ENCODE measurements at regions not wholly inside any gene's neighbourhood (a gene's known extent, or its start where the extent isn't known, plus 50 kb on each side); places are given as distances from the start of the nearest gene placed in this dataset.

- Histone ChIP-seq H3K4me3 (ENCODE audit: low read depth, low read length) (no peak overlapping the region), H3K27me3 (ENCODE audit: control insufficient read depth, insufficient read depth, low read length) (no peaks in the 10 kb centered on the region), H3K36me3 (ENCODE audit: control insufficient read depth, insufficient read depth, low read length) (no peaks in the 10 kb centered on the region), H3K9ac (ENCODE audit: low read depth, low read length) (no peak overlapping the region), H3K9me3 (ENCODE audit: control insufficient read depth, insufficient read depth, low read length) (no peaks in the 10 kb centered on the region), H3K4me1 (ENCODE audit: control insufficient read depth, insufficient read depth, low read length) (no peaks in the 10 kb centered on the region)
Observed at GRCh38 chr10:44177610-44178009, 207.3 kb downstream of the CXCL12 start.

GRCh38 chr10:44176311-44176710 lies 208.6 kb downstream of the CXCL12 start:
- Histone ChIP-seq H3K4me1 (ENCODE audit: control insufficient read depth, insufficient read depth, low read length) (no peaks in the 10 kb centered on the region), H3K27me3 (ENCODE audit: control insufficient read depth, insufficient read depth, low read length) (no peaks in the 10 kb centered on the region), H3K36me3 (ENCODE audit: control insufficient read depth, insufficient read depth, low read length) (no peaks in the 10 kb centered on the region), H3K9ac (ENCODE audit: low read depth, low read length) (no peak overlapping the region), H3K9me3 (ENCODE audit: control insufficient read depth, insufficient read depth, low read length) (no peaks in the 10 kb centered on the region), H3K4me3 (ENCODE audit: low read depth, low read length) (no peak overlapping the region)

- Histone ChIP-seq H3K27me3 (ENCODE audit: control insufficient read depth, insufficient read depth, low read length) (no peaks in the 10 kb centered on the region), H3K9ac (ENCODE audit: low read depth, low read length) (no peak overlapping the region), H3K4me1 (ENCODE audit: control insufficient read depth, insufficient read depth, low read length) (no peaks in the 10 kb centered on the region), H3K4me3 (ENCODE audit: low read depth, low read length) (no peak overlapping the region), H3K36me3 (ENCODE audit: control insufficient read depth, insufficient read depth, low read length) (no peaks in the 10 kb centered on the region), H3K9me3 (ENCODE audit: control insufficient read depth, insufficient read depth, low read length) (no peaks in the 10 kb centered on the region)
Observed at GRCh38 chr10:44173608-44173894, 211.3 kb downstream of the CXCL12 start.

- H3K9ac ChIP-seq (ENCODE audit: low read depth, low read length) = no peak overlapping the region
- H3K36me3 ChIP-seq (ENCODE audit: control insufficient read depth, insufficient read depth, low read length) = no peaks in the 10 kb centered on the region
- H3K4me1 ChIP-seq (ENCODE audit: control insufficient read depth, insufficient read depth, low read length) = no peaks in the 10 kb centered on the region
- H3K9me3 ChIP-seq (ENCODE audit: control insufficient read depth, insufficient read depth, low read length) = no peaks in the 10 kb centered on the region
- no peak overlapping the region for H3K4me3 ChIP-seq (ENCODE audit: low read depth, low read length)
- H3K27me3 ChIP-seq (ENCODE audit: control insufficient read depth, insufficient read depth, low read length) = no peaks in the 10 kb centered on the region
Observed at GRCh38 chr10:44172883-44173607, 211.9 kb downstream of the CXCL12 start.

- no peak overlapping the region for H3K4me3 ChIP-seq (ENCODE audit: low read depth, low read length)
- H3K9ac ChIP-seq (ENCODE audit: low read depth, low read length) = no peak overlapping the region
- no peaks in the 10 kb centered on the region for H3K4me1 ChIP-seq (ENCODE audit: control insufficient read depth, insufficient read depth, low read length)
- H3K36me3 ChIP-seq (ENCODE audit: control insufficient read depth, insufficient read depth, low read length) = no peaks in the 10 kb centered on the region
- H3K27me3 ChIP-seq (ENCODE audit: control insufficient read depth, insufficient read depth, low read length) = no peaks in the 10 kb centered on the region
- no peaks in the 10 kb centered on the region for H3K9me3 ChIP-seq (ENCODE audit: control insufficient read depth, insufficient read depth, low read length)
Observed at GRCh38 chr10:44171765-44172164, 213.1 kb downstream of the CXCL12 start.

DNA sequence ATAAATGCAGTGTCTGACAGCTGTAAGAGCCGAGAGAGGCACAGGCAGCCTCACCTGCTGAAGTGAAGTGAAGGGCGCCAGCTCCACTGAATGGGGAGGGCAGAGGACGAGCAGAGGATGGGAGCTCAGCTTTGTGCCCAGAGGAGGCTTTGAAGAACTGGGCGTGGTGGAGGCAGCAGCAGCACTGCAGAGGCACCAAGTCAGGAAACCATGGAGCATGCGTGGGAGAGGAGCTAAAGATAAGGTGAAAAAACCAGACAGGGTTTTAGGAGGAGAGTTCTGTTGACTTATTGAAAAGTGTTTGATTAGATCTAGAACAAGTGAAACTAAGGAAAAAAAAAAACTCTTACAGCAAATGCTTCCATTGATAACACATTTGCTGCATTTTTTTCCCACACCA lies 216.4 kb downstream of the CXCL12 start:
- no peak overlapping the region for H3K4me3 ChIP-seq (ENCODE audit: low read depth, low read length)
- H3K9ac ChIP-seq (ENCODE audit: low read depth, low read length) = no peak overlapping the region
- H3K9me3 ChIP-seq (ENCODE audit: control insufficient read depth, insufficient read depth, low read length) = no peaks in the 10 kb centered on the region
- no peaks in the 10 kb centered on the region for H3K27me3 ChIP-seq (ENCODE audit: control insufficient read depth, insufficient read depth, low read length)
- no peaks in the 10 kb centered on the region for H3K4me1 ChIP-seq (ENCODE audit: control insufficient read depth, insufficient read depth, low read length)
- no peaks in the 10 kb centered on the region for H3K36me3 ChIP-seq (ENCODE audit: control insufficient read depth, insufficient read depth, low read length)

DNA sequence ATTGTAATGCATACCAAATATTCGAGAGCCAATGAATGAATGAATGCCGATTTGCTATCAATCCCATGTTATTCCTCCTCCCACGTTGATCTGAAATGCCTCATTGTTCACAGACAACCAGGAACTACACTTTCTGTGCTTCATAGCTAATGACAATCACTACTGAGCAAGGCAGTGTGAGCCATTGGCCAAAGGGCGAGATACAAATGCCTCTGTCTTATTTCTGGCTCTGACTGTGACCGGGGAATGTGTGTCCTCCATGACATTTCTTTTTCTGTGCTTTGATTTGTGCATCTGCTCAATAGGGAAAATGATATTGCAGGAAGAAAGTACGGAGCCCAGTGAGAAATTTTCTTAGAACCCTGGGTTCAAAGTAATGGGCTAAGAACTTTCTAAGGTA lies 217.1 kb downstream of the CXCL12 start:
- Histone ChIP-seq H3K36me3 (ENCODE audit: control insufficient read depth, insufficient read depth, low read length) (no peaks in the 10 kb centered on the region), H3K27me3 (ENCODE audit: control insufficient read depth, insufficient read depth, low read length) (no peaks in the 10 kb centered on the region), H3K4me3 (ENCODE audit: low read depth, low read length) (no peak overlapping the region), H3K4me1 (ENCODE audit: control insufficient read depth, insufficient read depth, low read length) (no peaks in the 10 kb centered on the region), H3K9ac (ENCODE audit: low read depth, low read length) (no peak overlapping the region), H3K9me3 (ENCODE audit: control insufficient read depth, insufficient read depth, low read length) (no peaks in the 10 kb centered on the region)

GRCh38 chr10:44166441-44166840 lies 218.5 kb downstream of the CXCL12 start:
- H3K27me3 ChIP-seq (ENCODE audit: control insufficient read depth, insufficient read depth, low read length) = no peaks in the 10 kb centered on the region
- H3K4me1 ChIP-seq (ENCODE audit: control insufficient read depth, insufficient read depth, low read length) = no peaks in the 10 kb centered on the region
- H3K9ac ChIP-seq (ENCODE audit: low read depth, low read length) = no peak overlapping the region
- H3K4me3 ChIP-seq (ENCODE audit: low read depth, low read length) = no peak overlapping the region
- H3K9me3 ChIP-seq (ENCODE audit: control insufficient read depth, insufficient read depth, low read length) = no peaks in the 10 kb centered on the region
- no peaks in the 10 kb centered on the region for H3K36me3 ChIP-seq (ENCODE audit: control insufficient read depth, insufficient read depth, low read length)

- no peak overlapping the region for H3K9ac ChIP-seq (ENCODE audit: low read depth, low read length)
- H3K36me3 ChIP-seq (ENCODE audit: control insufficient read depth, insufficient read depth, low read length) = no peaks in the 10 kb centered on the region
- no peak overlapping the region for H3K4me3 ChIP-seq (ENCODE audit: low read depth, low read length)
- H3K27me3 ChIP-seq (ENCODE audit: control insufficient read depth, insufficient read depth, low read length) = no peaks in the 10 kb centered on the region
- H3K9me3 ChIP-seq (ENCODE audit: control insufficient read depth, insufficient read depth, low read length) = no peaks in the 10 kb centered on the region
- H3K4me1 ChIP-seq (ENCODE audit: control insufficient read depth, insufficient read depth, low read length) = no peaks in the 10 kb centered on the region
Observed at GRCh38 chr10:44164251-44164956, 220.5 kb downstream of the CXCL12 start.

DNA sequence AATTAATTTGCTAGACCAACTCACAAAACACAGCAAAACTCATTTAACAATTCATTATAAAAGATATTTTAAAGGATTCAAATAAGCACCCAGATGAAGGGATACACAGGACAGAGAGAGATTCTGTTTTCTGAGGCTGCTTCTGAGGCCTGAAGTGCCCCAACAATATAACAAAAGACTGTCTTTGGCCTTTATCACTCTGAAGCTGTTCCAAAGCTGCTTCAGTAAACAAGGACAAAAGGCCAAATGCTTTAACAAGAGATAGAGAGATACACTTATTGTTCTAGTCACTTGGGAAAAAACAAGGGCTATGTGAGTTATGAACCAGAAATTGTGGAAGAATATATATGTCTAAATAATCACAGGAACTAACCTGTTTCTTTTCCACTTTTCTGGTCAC lies 223.7 kb downstream of the CXCL12 start:
- Histone ChIP-seq H3K9me3 (ENCODE audit: control insufficient read depth, insufficient read depth, low read length) (no peaks in the 10 kb centered on the region), H3K36me3 (ENCODE audit: control insufficient read depth, insufficient read depth, low read length) (no peaks in the 10 kb centered on the region), H3K27me3 (ENCODE audit: control insufficient read depth, insufficient read depth, low read length) (no peaks in the 10 kb centered on the region), H3K4me3 (ENCODE audit: low read depth, low read length) (no peak overlapping the region), H3K9ac (ENCODE audit: low read depth, low read length) (no peak overlapping the region), H3K4me1 (ENCODE audit: control insufficient read depth, insufficient read depth, low read length) (no peaks in the 10 kb centered on the region)

DNA sequence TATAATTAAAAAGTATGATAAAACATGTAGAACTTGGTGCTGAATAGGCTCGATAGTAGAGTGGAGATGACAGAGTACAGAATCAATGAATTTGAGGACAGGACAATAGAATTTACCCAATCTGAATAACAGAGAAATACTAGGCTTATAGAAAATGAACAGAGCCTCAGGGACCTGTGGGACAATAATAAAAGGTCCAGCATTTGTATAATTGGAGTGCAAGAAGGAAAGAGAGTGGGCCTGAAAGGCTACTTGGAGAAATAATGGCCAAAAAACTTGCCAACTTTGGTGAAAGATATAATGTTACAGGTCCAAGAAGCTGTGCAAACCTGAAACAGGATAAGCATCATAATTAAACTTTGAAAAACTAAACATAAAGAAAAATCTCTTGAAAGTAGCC lies 227.3 kb downstream of the CXCL12 start:
- Histone ChIP-seq H3K4me1 (ENCODE audit: control insufficient read depth, insufficient read depth, low read length) (no peaks in the 10 kb centered on the region), H3K27me3 (ENCODE audit: control insufficient read depth, insufficient read depth, low read length) (no peaks in the 10 kb centered on the region), H3K36me3 (ENCODE audit: control insufficient read depth, insufficient read depth, low read length) (no peaks in the 10 kb centered on the region), H3K4me3 (ENCODE audit: low read depth, low read length) (no peak overlapping the region), H3K9me3 (ENCODE audit: control insufficient read depth, insufficient read depth, low read length) (peaks cover 2% of the 10 kb centered on the region), H3K9ac (ENCODE audit: low read depth, low read length) (no peak overlapping the region)

DNA sequence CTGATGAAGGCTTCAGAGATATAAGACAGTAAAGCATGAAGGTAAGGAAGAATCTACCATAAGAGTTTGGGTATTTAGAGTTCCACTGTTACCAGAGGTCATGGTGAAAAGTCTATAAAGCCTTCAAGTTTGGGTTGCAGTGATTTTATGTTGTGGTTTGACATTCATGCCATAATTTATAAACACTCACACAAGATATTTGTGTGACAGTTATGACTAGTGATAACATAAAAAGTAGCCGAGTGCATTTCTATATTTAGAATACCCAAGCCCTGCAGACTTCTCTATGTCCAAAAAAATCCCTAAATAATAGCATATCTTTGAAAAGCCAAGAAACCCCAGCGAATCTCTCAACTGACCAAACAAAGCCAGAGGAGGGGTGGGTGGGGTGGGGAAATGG lies 229.9 kb downstream of the CXCL12 start:
- Histone ChIP-seq H3K4me1 (ENCODE audit: control insufficient read depth, insufficient read depth, low read length) (no peaks in the 10 kb centered on the region), H3K9me3 (ENCODE audit: control insufficient read depth, insufficient read depth, low read length) (peaks cover 2% of the 10 kb centered on the region), H3K27me3 (ENCODE audit: control insufficient read depth, insufficient read depth, low read length) (no peaks in the 10 kb centered on the region), H3K4me3 (ENCODE audit: low read depth, low read length) (no peak overlapping the region), H3K9ac (ENCODE audit: low read depth, low read length) (no peak overlapping the region), H3K36me3 (ENCODE audit: control insufficient read depth, insufficient read depth, low read length) (no peaks in the 10 kb centered on the region)

Data from iPS-15b (cell line).